ENCODE measurements at regions not wholly inside any gene's neighbourhood (a gene's known extent, or its start where the extent isn't known, plus 50 kb on each side); places are given as distances from the start of the nearest gene placed in this dataset.

GRCh38 chr3:180530276-180530675, 71.7 kb upstream of the TTC14 start:
- Histone ChIP-seq H3K36me3 (ENCODE audit: control insufficient read depth, insufficient read depth, low read length) (no peaks in the 10 kb centered on the region), H3K27me3 (ENCODE audit: control insufficient read depth, insufficient read depth, low read length) (no peaks in the 10 kb centered on the region), H3K9me3 (ENCODE audit: control insufficient read depth, low read length) (peaks cover 6% of the 10 kb centered on the region), H3K9ac (no peak overlapping the region), H3K4me1 (no peaks in the 10 kb centered on the region), H3K79me2 (no peaks in the 10 kb centered on the region), H3K4me2 (ENCODE audit: low read length) (no peak overlapping the region), H3K27ac (no peak overlapping the region), H3K4me3 (ENCODE audit: low read depth, low read length) (no peak overlapping the region), H2AFZ (no peak overlapping the region)
- no peak for TF ChIP-seq CTCF (IDR thresholded peaks at IDR 0.05)

GRCh38 chr3:180531303-180532278, 70.4 kb upstream of the TTC14 start:
- H3K4me1 ChIP-seq: no peaks in the 10 kb centered on the region
- no peaks in the 10 kb centered on the region for H3K27me3 ChIP-seq (ENCODE audit: control insufficient read depth, insufficient read depth, low read length)
- TF ChIP-seq CTCF (IDR thresholded peaks at IDR 0.05): no peak
- H3K4me2 ChIP-seq (ENCODE audit: low read length): no peak overlapping the region
- no peak overlapping the region for H3K9ac ChIP-seq
- H3K79me2 ChIP-seq: no peaks in the 10 kb centered on the region
- no peaks in the 10 kb centered on the region for H3K36me3 ChIP-seq (ENCODE audit: control insufficient read depth, insufficient read depth, low read length)
- peaks cover 6% of the 10 kb centered on the region for H3K9me3 ChIP-seq (ENCODE audit: control insufficient read depth, low read length)
- no peak overlapping the region for H3K4me3 ChIP-seq (ENCODE audit: low read depth, low read length)
- H3K27ac ChIP-seq: no peak overlapping the region
- no peak overlapping the region for H2AFZ ChIP-seq

GRCh38 chr3:180534828-180535227, 67.1 kb upstream of the TTC14 start:
- Histone ChIP-seq H3K4me2 (ENCODE audit: low read length) (no peak overlapping the region), H3K4me1 (no peaks in the 10 kb centered on the region), H3K79me2 (no peaks in the 10 kb centered on the region), H3K27ac (no peak overlapping the region), H3K27me3 (ENCODE audit: control insufficient read depth, insufficient read depth, low read length) (no peaks in the 10 kb centered on the region), H3K36me3 (ENCODE audit: control insufficient read depth, insufficient read depth, low read length) (no peaks in the 10 kb centered on the region), H3K9ac (no peak overlapping the region), H2AFZ (no peak overlapping the region), H3K9me3 (ENCODE audit: control insufficient read depth, low read length) (peaks cover 3% of the 10 kb centered on the region), H3K4me3 (ENCODE audit: low read depth, low read length) (no peak overlapping the region)
- no peak for TF ChIP-seq CTCF (IDR thresholded peaks at IDR 0.05)

GRCh38 chr3:180538493-180538892, 63.5 kb upstream of the TTC14 start:
- no peak overlapping the region for H3K4me3 ChIP-seq (ENCODE audit: low read depth, low read length)
- H3K4me1 ChIP-seq: no peaks in the 10 kb centered on the region
- TF ChIP-seq CTCF (IDR thresholded peaks at IDR 0.05): no peak
- H3K4me2 ChIP-seq (ENCODE audit: low read length): no peak overlapping the region
- no peak overlapping the region for H2AFZ ChIP-seq
- no peak overlapping the region for H3K9ac ChIP-seq
- no peaks in the 10 kb centered on the region for H3K36me3 ChIP-seq (ENCODE audit: control insufficient read depth, insufficient read depth, low read length)
- no peaks in the 10 kb centered on the region for H3K79me2 ChIP-seq
- H3K27me3 ChIP-seq (ENCODE audit: control insufficient read depth, insufficient read depth, low read length): no peaks in the 10 kb centered on the region
- H3K27ac ChIP-seq: no peak overlapping the region
- no peaks in the 10 kb centered on the region for H3K9me3 ChIP-seq (ENCODE audit: control insufficient read depth, low read length)

- Histone ChIP-seq H2AFZ (no peak overlapping the region), H3K9ac (no peak overlapping the region), H3K36me3 (ENCODE audit: control insufficient read depth, insufficient read depth, low read length) (no peaks in the 10 kb centered on the region), H3K27me3 (ENCODE audit: control insufficient read depth, insufficient read depth, low read length) (no peaks in the 10 kb centered on the region), H3K27ac (no peak overlapping the region), H3K79me2 (no peaks in the 10 kb centered on the region), H3K4me3 (ENCODE audit: low read depth, low read length) (no peak overlapping the region), H3K4me2 (ENCODE audit: low read length) (no peak overlapping the region), H3K4me1 (peaks cover 5% of the 10 kb centered on the region), H3K9me3 (ENCODE audit: control insufficient read depth, low read length) (no peaks in the 10 kb centered on the region)
- TF ChIP-seq CTCF (IDR thresholded peaks at IDR 0.05): no peak
Observed at GRCh38 chr3:180543877-180544276, 58.1 kb upstream of the TTC14 start.

Data from parathyroid adenoma (tissue), 2 donors.